IMR-90 (cell line): ENCODE measurements at regions not wholly inside any gene's neighbourhood (a gene's known extent, or its start where the extent isn't known, plus 50 kb on each side); places are given as distances from the start of the nearest gene placed in this dataset.

Source experiments
- ATAC-seq: fragments of 200-7000 bp; cut with Tn5 transposase; 2 replicates; pipeline ENCODE4 v1.9.1; 2020; ENCODE audit warnings: low read depth, mild to moderate bottlenecking, moderate library complexity
- BruUV-seq: library from RNA; stranded (reverse); fragments of 400-500 nt; replicated peaks from 2 replicates; lab custom pipeline; 2021; lab: Mats Ljungman, UMichigan
- CTCF ChIA-PET: fragments of 300-600 bp; formaldehyde crosslinking; extraction: SDS; loops from one replicate; lab custom pipeline; 2021; ENCODE audit warnings: antibody characterized with exemption; lab: Yijun Ruan, JAX
- POLR2A ChIA-PET: fragments of 300-600 bp; sonication (Branson Sonifier 250); formaldehyde crosslinking; loops from one replicate; lab custom pipeline; 2022; ENCODE audit warnings: antibody characterized with exemption; ENCODE audit not compliant: unreplicated experiment; lab: Charles Lee
- DNase-seq: peaks from one replicate; pipeline ENCODE4 v3.0.0; 2013
- H2AFZ ChIP-seq: replicated peaks from 2 replicates; pipeline ENCODE3; 2013; ENCODE audit warnings: low read length, mild to moderate bottlenecking; ENCODE audit not compliant: poor library complexity
- H2AK5ac ChIP-seq: 2 replicates; pipeline ENCODE4 v1.6.1; 2013; ENCODE audit warnings: low read depth, low read length, inconsistent platforms
- H2AK9ac ChIP-seq: replicated peaks from 2 replicates; pipeline ENCODE3; 2013; ENCODE audit warnings: mild to moderate bottlenecking, low read depth, low read length, moderate library complexity; ENCODE audit not compliant: poor library complexity
- H2BK120ac ChIP-seq: 2 replicates; pipeline ENCODE4 v1.6.1; 2013; ENCODE audit warnings: low read depth, low read length, inconsistent platforms
- H2BK15ac ChIP-seq: 3 replicates; pipeline ENCODE4 v1.6.1; 2013; ENCODE audit warnings: low read depth, low read length, inconsistent platforms
- H2BK20ac ChIP-seq: 2 replicates; pipeline ENCODE4 v1.6.1; 2013; ENCODE audit warnings: low read depth, mild to moderate bottlenecking, inconsistent platforms, low read length, moderate library complexity
- H2BK5ac ChIP-seq: 2 replicates; pipeline ENCODE4 v1.6.1; 2013; ENCODE audit warnings: mild to moderate bottlenecking, low read depth, low read length, inconsistent platforms; ENCODE audit not compliant: poor library complexity, severe bottlenecking
- H3K14ac ChIP-seq: replicated peaks from 2 replicates; pipeline ENCODE4 v1.6.1; 2013; ENCODE audit warnings: low read depth, low read length, inconsistent platforms
- H3K18ac ChIP-seq: 2 replicates; pipeline ENCODE4 v1.6.1; 2013; ENCODE audit warnings: low read depth, low read length, control low read depth
- H3K23ac ChIP-seq: 2 replicates; pipeline ENCODE4 v1.6.1; 2013; ENCODE audit warnings: low read depth, low read length, inconsistent platforms
- H3K27ac ChIP-seq: 2 replicates; pipeline ENCODE4 v1.5.1; 2013; ENCODE audit warnings: mild to moderate bottlenecking, control low read depth, low read length; ENCODE audit not compliant: insufficient read depth
- H3K27me3 ChIP-seq: 2 replicates; pipeline ENCODE4 v1.6.1; 2013; ENCODE audit warnings: low read length; ENCODE audit not compliant: control insufficient read depth, insufficient read depth
- H3K36me3 ChIP-seq: 2 replicates; pipeline ENCODE4 v1.6.1; 2013; ENCODE audit warnings: low read length, mixed read lengths; ENCODE audit not compliant: control insufficient read depth, insufficient read depth
- H3K4ac ChIP-seq: 2 replicates; pipeline ENCODE4 v1.6.1; 2013; ENCODE audit warnings: low read depth, low read length, inconsistent platforms
- H3K4me1 ChIP-seq: 2 replicates; pipeline ENCODE4 v1.6.1; 2013; ENCODE audit warnings: low read length, mixed read lengths; ENCODE audit not compliant: control insufficient read depth, insufficient read depth
- H3K4me2 ChIP-seq: 2 replicates; pipeline ENCODE4 v1.6.1; 2013; ENCODE audit warnings: low read depth, mild to moderate bottlenecking, control low read depth, low read length, moderate library complexity
- H3K4me3 ChIP-seq: 2 replicates; pipeline ENCODE4 v1.5.1; 2013; ENCODE audit warnings: low read depth, mild to moderate bottlenecking, control low read depth, low read length, moderate library complexity; ENCODE audit not compliant: insufficient read depth
- H3K56ac ChIP-seq: 2 replicates; pipeline ENCODE4 v1.6.1; 2013; ENCODE audit warnings: low read length, inconsistent platforms; ENCODE audit not compliant: insufficient read depth; ENCODE audit errors: extremely low read depth
- H3K79me1 ChIP-seq, 2 experiments: 2 replicates each; pipeline ENCODE4 v1.6.1; 2013; ENCODE audit warnings: low read length in 2 of 2, inconsistent platforms in 1 of 2, low read depth in 1 of 2
- H3K9ac ChIP-seq: 2 replicates; pipeline ENCODE4 v1.6.1; 2013; ENCODE audit warnings: low read depth, low read length, control low read depth
- H3K9me1 ChIP-seq: 2 replicates; pipeline ENCODE4 v1.6.1; 2013; ENCODE audit warnings: low read length, inconsistent platforms; ENCODE audit not compliant: insufficient read depth
- H3K9me3 ChIP-seq: 2 replicates; pipeline ENCODE4 v1.6.1; 2013; ENCODE audit warnings: low read length; ENCODE audit not compliant: control insufficient read depth, insufficient read depth
- H4K20me1 ChIP-seq: 2 replicates; pipeline ENCODE4 v1.6.1; 2013; ENCODE audit warnings: low read length, inconsistent platforms; ENCODE audit not compliant: insufficient read depth
- H4K5ac ChIP-seq: 2 replicates; pipeline ENCODE4 v1.6.1; 2013; ENCODE audit warnings: mild to moderate bottlenecking, low read depth, low read length, control low read depth
- H4K8ac ChIP-seq, 2 experiments: 2 replicates each; pipeline ENCODE4 v1.6.1; 2013; ENCODE audit warnings: low read depth in 2 of 2, low read length in 2 of 2, control low read depth in 1 of 2, inconsistent platforms in 1 of 2
- H4K91ac ChIP-seq: 2 replicates; pipeline ENCODE4 v1.6.1; 2013; ENCODE audit warnings: low read depth, low read length, inconsistent platforms; ENCODE audit not compliant: insufficient read depth
- MAFK ChIP-seq: IDR thresholded peaks from 2 replicates; pipeline ENCODE4 v1.6.1; 2012; ENCODE audit warnings: low read depth, low read length, improper control_type of control experiment
- MAZ ChIP-seq: IDR thresholded peaks from 2 replicates; pipeline ENCODE4 v1.6.1; 2012; ENCODE audit warnings: low read depth, mild to moderate bottlenecking, low read length, improper control_type of control experiment, moderate library complexity, borderline replicate concordance
- NFE2L2 ChIP-seq: fragments of 150-350 bp; IDR thresholded peaks from 2 replicates; pipeline ENCODE4 v1.6.1; 2016; ENCODE audit warnings: low read depth, mild to moderate bottlenecking, low read length
- RCOR1 ChIP-seq: IDR thresholded peaks from 2 replicates; pipeline ENCODE4 v1.6.1; 2012; ENCODE audit warnings: mild to moderate bottlenecking, low read length, improper control_type of control experiment; ENCODE audit not compliant: insufficient replicate concordance
- RFX5 ChIP-seq: IDR thresholded peaks from 2 replicates; pipeline ENCODE4 v1.8.0; 2012; ENCODE audit warnings: low read depth, mild to moderate bottlenecking, low read length, moderate library complexity
- WGBS, 2 experiments: methylation state at CpG; one replicate each; pipeline versions ENCODE4 v1.1.5 to v1.1.7; 2013; ENCODE audit warnings: missing lambda C conversion rate in 2 of 2; ENCODE audit not compliant: insufficient read length in 1 of 2; ENCODE audit errors: extremely low coverage in 2 of 2; 5-methylcytosine and 5-hydroxymethylcytosine counted together
- dilution Hi-C: fragments of 300-500 bp; cut with HindIII; formaldehyde crosslinking; loops from one replicate; pipeline ENCODE4 v1.14.3; 2018; ENCODE audit warnings: low sequenced_read_pairs; ENCODE audit not compliant: unreplicated experiment
- in situ Hi-C: fragments of 300-500 bp; cut with MboI; formaldehyde crosslinking; loops from 3 replicates; pipeline ENCODE4 v1.14.3; 2019; ENCODE audit warnings: low sequenced_read_pairs, inconsistent platforms, mixed read lengths
- intact Hi-C: fragments of 100-400 bp; cut with micrococcal nuclease; formaldehyde crosslinking; loops from 2 replicates; pipeline ENCODE4 v1.10.0; 2022
- TF ChIP-seq, protein P1 (sequence below): fragments of 150-350 bp; IDR thresholded peaks from 2 replicates; pipeline ENCODE4 v1.6.1; 2016; ENCODE audit warnings: low read depth, mild to moderate bottlenecking, low read length, moderate library complexity, borderline replicate concordance
- TF ChIP-seq, protein P2 (sequence below): conservative IDR thresholded peaks from 2 replicates; pipeline ENCODE4 v1.5.1; 2012; ENCODE audit warnings: mild to moderate bottlenecking, low read depth, low read length, improper control_type of control experiment

DNA sequence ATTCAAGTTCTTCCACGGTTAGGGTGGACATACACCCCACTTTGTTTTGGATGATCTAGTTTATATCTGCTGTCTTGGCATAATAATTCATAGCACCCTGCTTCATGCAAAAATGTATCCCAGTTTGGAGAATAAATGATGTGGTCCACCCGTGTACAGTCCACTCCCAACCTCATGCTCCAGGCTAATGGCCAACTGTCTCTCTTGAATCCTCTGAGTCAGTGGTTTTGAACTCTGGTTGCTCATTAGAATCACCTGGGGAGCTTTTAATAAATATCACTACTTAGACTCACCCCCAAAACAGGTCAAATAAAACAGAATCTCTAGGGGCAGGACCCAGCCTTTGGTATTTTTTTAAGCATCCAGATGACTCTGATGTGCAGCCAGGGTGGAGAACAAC lies 78.5 kb downstream of the SDC1 start:
- no peak overlapping the region for H2BK20ac ChIP-seq
- peaks cover 19% of the 10 kb centered on the region for H3K9me1 ChIP-seq
- in situ Hi-C loops, result no loop called here
- H3K36me3 ChIP-seq, result no peaks in the 10 kb centered on the region
- H2BK5ac ChIP-seq, result no peak overlapping the region
- no peak overlapping the region for H3K4ac ChIP-seq
- H4K20me1 ChIP-seq, result no peaks in the 10 kb centered on the region
- H2AK5ac ChIP-seq, result no peak overlapping the region; the same call in 1 of the 2 replicates
- peaks cover 12% of the 10 kb centered on the region for H3K4me1 ChIP-seq
- H4K91ac ChIP-seq, result no peak overlapping the region
- H2AFZ ChIP-seq, result no peak overlapping the region
- no peak overlapping the region for H4K8ac ChIP-seq
- no peaks in the 10 kb centered on the region for H3K79me1 ChIP-seq
- no peak overlapping the region for H3K18ac ChIP-seq
- dilution Hi-C loops, result no loop called here
- H3K23ac ChIP-seq, result no peak overlapping the region
- 0 out of 3 replicates have a peak overlapping the region, but pooled peaks have one; percentile 11 for H2BK15ac ChIP-seq
- no peak overlapping the region for H3K56ac ChIP-seq
- H3K4me2 ChIP-seq, result no peak overlapping the region
- no peak overlapping the region for H2BK120ac ChIP-seq
- DNase-seq (no peak), ATAC-seq (no peak)
- no peak overlapping the region for H3K4me3 ChIP-seq
- no peak overlapping the region for H3K14ac ChIP-seq
- POLR2A ChIA-PET, result no interaction called here
- no peaks in the 10 kb centered on the region for H3K27me3 ChIP-seq
- no peak overlapping the region for H2AK9ac ChIP-seq
- H3K27ac ChIP-seq, result no peak overlapping the region
- TF ChIP-seq, protein P1, sequence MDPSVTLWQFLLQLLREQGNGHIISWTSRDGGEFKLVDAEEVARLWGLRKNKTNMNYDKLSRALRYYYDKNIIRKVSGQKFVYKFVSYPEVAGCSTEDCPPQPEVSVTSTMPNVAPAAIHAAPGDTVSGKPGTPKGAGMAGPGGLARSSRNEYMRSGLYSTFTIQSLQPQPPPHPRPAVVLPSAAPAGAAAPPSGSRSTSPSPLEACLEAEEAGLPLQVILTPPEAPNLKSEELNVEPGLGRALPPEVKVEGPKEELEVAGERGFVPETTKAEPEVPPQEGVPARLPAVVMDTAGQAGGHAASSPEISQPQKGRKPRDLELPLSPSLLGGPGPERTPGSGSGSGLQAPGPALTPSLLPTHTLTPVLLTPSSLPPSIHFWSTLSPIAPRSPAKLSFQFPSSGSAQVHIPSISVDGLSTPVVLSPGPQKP, result no peak
- no peak for TF ChIP-seq RFX5
- no peak for TF ChIP-seq NFE2L2
- no peak for TF ChIP-seq RCOR1
- TF ChIP-seq, protein P2, sequence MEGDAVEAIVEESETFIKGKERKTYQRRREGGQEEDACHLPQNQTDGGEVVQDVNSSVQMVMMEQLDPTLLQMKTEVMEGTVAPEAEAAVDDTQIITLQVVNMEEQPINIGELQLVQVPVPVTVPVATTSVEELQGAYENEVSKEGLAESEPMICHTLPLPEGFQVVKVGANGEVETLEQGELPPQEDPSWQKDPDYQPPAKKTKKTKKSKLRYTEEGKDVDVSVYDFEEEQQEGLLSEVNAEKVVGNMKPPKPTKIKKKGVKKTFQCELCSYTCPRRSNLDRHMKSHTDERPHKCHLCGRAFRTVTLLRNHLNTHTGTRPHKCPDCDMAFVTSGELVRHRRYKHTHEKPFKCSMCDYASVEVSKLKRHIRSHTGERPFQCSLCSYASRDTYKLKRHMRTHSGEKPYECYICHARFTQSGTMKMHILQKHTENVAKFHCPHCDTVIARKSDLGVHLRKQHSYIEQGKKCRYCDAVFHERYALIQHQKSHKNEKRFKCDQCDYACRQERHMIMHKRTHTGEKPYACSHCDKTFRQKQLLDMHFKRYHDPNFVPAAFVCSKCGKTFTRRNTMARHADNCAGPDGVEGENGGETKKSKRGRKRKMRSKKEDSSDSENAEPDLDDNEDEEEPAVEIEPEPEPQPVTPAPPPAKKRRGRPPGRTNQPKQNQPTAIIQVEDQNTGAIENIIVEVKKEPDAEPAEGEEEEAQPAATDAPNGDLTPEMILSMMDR, result no peak
- no peak for TF ChIP-seq MAFK
- TF ChIP-seq MAZ, result no peak
- no peaks in the 10 kb centered on the region for H3K9me3 ChIP-seq
- no CpG with 5 or more reads among the region's 2 CpGs for WGBS, 2 experiments
- intact Hi-C loops, result no loop called here
- H4K5ac ChIP-seq, result no peak overlapping the region
- no peak overlapping the region for H3K9ac ChIP-seq
- CTCF ChIA-PET, result no interaction called here
- no TSS peak for BruUV-seq
